ENCODE measurements at regions not wholly inside any gene's neighbourhood (a gene's known extent, or its start where the extent isn't known, plus 50 kb on each side); places are given as distances from the start of the nearest gene placed in this dataset.

- TF ChIP-seq CTCF (IDR thresholded peaks at IDR 0.05; ENCODE audit: poor library complexity, severe bottlenecking): no peak
- no peak for TF ChIP-seq RAD21 (conservative IDR thresholded peaks at IDR 0.05)
- no peak for TF ChIP-seq SMC3 (conservative IDR thresholded peaks at IDR 0.05; ENCODE audit: poor library complexity)
- TF ChIP-seq EZH2 (IDR thresholded peaks at IDR 0.05; ENCODE audit: borderline replicate concordance, insufficient read depth, low read length, poor library complexity, severe bottlenecking): no peak
- no peak for TF ChIP-seq POLR2AphosphoS5 (IDR thresholded peaks at IDR 0.05)
- TF ChIP-seq, protein P1, sequence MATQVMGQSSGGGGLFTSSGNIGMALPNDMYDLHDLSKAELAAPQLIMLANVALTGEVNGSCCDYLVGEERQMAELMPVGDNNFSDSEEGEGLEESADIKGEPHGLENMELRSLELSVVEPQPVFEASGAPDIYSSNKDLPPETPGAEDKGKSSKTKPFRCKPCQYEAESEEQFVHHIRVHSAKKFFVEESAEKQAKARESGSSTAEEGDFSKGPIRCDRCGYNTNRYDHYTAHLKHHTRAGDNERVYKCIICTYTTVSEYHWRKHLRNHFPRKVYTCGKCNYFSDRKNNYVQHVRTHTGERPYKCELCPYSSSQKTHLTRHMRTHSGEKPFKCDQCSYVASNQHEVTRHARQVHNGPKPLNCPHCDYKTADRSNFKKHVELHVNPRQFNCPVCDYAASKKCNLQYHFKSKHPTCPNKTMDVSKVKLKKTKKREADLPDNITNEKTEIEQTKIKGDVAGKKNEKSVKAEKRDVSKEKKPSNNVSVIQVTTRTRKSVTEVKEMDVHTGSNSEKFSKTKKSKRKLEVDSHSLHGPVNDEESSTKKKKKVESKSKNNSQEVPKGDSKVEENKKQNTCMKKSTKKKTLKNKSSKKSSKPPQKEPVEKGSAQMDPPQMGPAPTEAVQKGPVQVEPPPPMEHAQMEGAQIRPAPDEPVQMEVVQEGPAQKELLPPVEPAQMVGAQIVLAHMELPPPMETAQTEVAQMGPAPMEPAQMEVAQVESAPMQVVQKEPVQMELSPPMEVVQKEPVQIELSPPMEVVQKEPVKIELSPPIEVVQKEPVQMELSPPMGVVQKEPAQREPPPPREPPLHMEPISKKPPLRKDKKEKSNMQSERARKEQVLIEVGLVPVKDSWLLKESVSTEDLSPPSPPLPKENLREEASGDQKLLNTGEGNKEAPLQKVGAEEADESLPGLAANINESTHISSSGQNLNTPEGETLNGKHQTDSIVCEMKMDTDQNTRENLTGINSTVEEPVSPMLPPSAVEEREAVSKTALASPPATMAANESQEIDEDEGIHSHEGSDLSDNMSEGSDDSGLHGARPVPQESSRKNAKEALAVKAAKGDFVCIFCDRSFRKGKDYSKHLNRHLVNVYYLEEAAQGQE (IDR thresholded peaks at IDR 0.05; ENCODE audit: borderline replicate concordance): no peak
Observed at GRCh38 chr2:45316576-45317338, 294.3 kb downstream of the SRBD1 start.
